ENCODE measurements at regions not wholly inside any gene's neighbourhood (a gene's known extent, or its start where the extent isn't known, plus 50 kb on each side); places are given as distances from the start of the nearest gene placed in this dataset.

- no peak for DNase-seq (ENCODE audit: extremely low read depth in 1 of 2, low read depth in 1 of 2)
These were observed 567.4 kb upstream of the ZFHX3 start for GRCh38 chr16:73615071-73615940.

GRCh38 chr16:73614131-73614530, 566.2 kb upstream of the ZFHX3 start:
- DNase-seq (ENCODE audit: extremely low read depth in 1 of 2, low read depth in 1 of 2) = no peak

DNA sequence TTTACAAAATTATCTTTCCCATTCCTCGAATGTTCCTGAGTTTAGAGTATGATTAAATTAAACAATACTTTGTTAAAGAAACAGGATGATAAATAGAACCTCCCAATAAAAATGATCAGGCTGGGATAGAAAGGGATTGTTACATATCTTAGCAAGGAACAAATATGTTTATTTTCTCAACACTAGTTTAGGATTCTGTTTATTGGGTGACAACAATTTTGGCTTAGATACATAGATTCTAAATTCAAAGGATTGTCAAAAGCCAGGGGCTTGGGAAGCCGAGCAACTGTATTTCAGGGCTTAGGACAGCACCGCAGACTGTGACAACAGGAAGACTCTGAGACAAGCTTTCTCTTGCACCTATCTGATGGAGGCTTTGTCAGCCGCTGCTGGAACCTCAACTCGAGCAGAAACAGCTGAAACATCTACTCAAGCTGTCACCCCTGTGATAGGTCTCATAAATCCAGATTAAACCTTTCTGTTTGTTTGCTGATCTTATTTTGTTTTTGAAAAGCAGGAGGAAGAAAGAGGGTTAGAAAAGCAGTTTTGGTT, 562.8 kb upstream of the ZFHX3 start:
- no peak for DNase-seq (ENCODE audit: extremely low read depth in 1 of 2, low read depth in 1 of 2)

GRCh38 chr16:73610160-73610559, 562.2 kb upstream of the ZFHX3 start:
- DNase-seq (ENCODE audit: extremely low read depth in 1 of 2, low read depth in 1 of 2) = no peak

DNA sequence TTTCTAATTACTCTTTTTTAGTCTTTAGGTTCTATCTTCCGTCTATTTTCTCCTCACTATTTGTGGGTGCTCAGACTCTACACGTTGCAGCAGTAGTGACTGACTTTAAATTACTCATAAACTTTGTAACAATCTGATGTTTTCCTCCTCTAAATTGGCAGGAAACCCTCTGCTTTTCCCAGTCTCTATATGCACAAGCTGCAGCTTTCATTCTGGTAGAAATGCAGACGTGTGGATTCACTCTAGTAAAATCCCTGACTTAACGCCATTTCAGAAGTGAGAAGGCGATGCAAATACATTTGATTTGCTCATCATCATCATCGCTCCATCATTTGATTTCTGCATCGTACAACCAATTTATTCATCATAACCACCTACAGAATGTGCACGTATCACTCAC, 561.0 kb upstream of the ZFHX3 start:
- no peak for DNase-seq (ENCODE audit: extremely low read depth in 1 of 2, low read depth in 1 of 2)

DNA sequence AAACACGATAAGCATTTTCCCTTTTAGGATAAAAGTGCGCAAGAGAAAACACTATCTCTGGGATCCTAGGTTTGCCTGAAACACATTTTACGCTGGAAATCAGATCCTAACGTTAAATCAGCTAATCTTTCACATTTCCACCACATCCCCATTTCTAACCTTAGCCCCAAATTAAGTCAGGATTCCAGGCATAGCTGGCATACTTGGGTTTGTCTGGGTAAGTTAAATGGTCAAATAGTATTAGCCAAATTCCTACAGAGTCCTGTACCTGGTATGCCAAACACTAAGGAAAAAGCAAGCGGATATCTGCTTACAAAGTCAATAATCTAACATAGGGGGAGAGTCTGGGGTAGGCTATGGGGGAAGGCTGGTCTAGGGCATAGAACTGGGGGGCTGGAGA, 557.4 kb upstream of the ZFHX3 start:
- no peak for DNase-seq (ENCODE audit: extremely low read depth in 1 of 2, low read depth in 1 of 2)

DNA sequence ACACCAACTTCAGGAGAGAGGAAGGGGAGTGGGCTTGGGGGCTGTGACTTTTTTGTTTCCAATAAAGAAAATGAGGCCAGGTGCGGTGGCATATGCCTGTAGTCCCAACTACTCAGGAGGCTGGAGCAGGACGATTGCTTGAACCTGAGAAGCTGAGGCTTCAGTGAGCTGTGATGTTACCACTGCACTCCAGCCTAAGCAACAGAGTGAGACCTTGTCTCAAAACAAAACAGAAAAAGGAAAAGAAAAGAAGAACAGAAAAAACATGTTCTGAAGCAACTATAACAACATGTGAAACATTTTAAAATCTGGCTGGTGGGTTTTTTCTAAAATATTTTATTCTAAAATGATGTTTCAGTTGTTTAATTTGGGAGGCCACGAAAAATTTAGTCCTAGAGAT, 554.0 kb upstream of the ZFHX3 start:
- DNase-seq (ENCODE audit: extremely low read depth in 1 of 2, low read depth in 1 of 2) = no peak

DNA sequence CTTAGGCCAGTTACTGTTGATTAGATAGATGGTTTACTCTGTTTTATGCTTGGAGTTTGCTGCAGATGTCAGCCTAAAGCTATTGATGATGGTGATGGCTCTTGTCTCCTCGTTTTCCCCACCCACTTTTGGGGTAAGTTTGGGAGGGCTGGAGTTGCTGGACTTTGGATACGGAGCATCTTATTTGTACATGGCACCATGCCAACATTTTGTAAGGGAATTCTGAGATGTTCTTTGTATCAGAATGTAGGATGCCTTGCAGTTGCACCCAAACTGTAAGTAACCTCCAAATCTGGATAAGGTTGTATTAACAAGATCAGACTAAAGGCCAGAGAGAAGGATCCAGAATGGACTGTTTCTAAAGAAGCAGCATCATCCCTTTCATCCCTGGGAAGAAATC, 551.9 kb upstream of the ZFHX3 start:
- no peak for DNase-seq (ENCODE audit: extremely low read depth in 1 of 2, low read depth in 1 of 2)

- DNase-seq (ENCODE audit: extremely low read depth in 1 of 2, low read depth in 1 of 2) = no peak
These were observed 551.4 kb upstream of the ZFHX3 start for GRCh38 chr16:73599351-73599750.

DNA sequence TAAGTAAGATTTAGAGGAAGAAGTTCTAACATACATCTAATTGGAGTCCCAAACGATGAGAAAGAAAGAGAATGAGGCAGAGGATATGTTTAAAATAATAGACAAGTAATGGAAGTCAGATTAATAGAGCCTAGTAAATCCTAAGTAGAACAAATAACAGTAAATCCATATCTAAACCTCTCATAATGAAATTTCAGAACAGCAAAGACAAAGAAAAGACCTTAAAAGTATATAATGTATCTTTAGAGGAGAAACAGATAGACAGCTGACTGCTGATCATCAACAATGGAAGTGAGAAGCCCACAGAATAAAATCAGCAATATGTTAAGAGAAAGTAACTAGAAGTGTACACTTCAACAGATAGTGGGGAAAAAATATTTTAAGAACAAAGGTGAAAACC, 536.2 kb upstream of the ZFHX3 start:
- no peak for DNase-seq (ENCODE audit: extremely low read depth in 1 of 2, low read depth in 1 of 2)

DNA sequence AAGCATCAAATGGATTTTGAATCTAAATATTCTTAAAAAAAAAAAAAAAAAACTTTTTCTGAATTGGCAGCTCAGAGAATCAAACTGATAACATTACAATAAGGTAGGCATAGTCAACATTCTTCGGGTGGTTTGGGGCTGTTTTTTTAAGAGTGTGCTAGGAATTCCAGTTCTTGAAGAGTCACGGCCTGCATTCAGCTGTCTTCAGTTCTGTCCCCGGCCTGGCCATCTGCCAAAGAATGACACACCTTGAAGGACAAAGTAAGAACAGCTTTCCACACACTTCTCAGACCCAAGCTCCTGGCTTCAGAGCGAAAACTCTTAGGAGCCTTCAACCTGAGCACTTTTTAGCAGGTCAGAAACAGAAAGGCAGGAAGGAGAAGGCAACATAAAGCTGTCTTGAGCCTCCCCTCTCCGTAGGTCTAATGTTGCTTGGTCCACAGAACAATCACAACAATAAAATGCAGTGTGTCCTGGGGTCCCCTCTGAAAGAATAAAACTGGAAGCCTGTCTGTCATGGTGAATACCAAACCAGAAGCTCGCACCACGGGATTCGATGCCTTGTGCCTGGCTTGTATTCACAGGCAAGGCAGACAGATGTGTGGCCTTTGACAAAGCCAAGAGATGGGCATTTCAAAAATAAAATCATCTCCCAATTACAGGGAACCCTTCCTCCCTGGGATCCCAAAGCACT, 524.4 kb upstream of the ZFHX3 start:
- no peak for DNase-seq (ENCODE audit: extremely low read depth in 1 of 2, low read depth in 1 of 2)

DNA sequence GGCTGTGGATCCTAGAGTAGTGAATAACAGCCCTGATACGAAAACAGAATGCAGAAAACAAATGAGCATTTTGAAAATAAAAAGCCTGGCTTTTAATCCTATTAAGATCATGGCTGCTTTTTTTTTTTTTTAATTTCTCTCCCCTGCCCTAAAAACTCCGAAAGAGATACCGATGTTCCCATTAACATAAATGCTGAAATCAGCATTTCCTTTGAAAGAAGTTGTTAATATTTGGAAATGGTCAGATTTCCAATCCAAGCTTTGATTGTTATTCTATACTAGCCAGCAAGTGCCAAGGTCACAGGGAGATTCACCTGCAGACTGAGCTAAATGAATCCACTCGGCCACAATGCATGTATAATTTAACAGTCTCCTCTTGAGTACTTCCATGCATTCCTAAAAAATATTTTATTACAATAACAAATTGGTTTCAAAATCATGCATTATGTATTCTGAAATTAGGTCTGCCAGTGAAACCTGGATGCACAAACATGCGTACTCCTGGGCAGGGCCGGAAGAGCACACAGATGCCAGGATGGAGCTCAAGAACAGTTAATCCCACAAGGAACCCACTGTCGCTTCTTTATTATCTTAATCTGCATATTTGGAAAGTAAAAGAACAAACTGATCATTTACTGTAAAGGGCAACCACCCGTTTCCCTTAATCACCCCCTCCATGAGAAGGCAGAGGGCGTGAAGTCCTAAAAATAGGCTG, 521.5 kb upstream of the ZFHX3 start:
- no peak for DNase-seq (ENCODE audit: extremely low read depth in 1 of 2, low read depth in 1 of 2)

GRCh38 chr16:73568769-73569168, 520.8 kb upstream of the ZFHX3 start:
- no peak for DNase-seq (ENCODE audit: extremely low read depth in 1 of 2, low read depth in 1 of 2)

- no peak for DNase-seq (ENCODE audit: extremely low read depth in 1 of 2, low read depth in 1 of 2)
These were observed 518.0 kb upstream of the ZFHX3 start for GRCh38 chr16:73565925-73566324.

- DNase-seq (ENCODE audit: extremely low read depth in 1 of 2, low read depth in 1 of 2) = no peak
These were observed 517.3 kb upstream of the ZFHX3 start for GRCh38 chr16:73565263-73565662.

DNA sequence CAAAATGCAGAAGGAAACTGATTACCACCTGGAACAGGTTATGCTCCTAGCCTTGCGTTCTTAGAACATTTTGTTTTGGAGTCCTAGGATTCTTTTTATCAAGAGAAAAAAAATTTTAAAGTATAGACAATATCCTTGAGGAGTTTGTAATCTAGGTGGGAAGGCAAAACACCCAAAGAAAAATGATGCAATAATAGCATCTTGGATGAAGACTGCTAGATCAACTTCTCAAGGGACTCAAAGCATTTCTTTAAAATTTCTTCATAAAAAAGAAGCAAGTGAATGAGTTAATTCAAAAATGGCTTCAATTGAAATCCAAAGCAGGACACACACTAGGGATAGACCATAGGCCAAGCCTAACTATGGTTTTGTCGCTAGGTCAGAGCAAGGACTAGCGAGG, 515.8 kb upstream of the ZFHX3 start:
- no peak for DNase-seq (ENCODE audit: extremely low read depth in 1 of 2, low read depth in 1 of 2)

- no peak for DNase-seq (ENCODE audit: extremely low read depth in 1 of 2, low read depth in 1 of 2)
These were observed 512.6 kb upstream of the ZFHX3 start for GRCh38 chr16:73560497-73560896.

- DNase-seq (ENCODE audit: extremely low read depth in 1 of 2, low read depth in 1 of 2) = no peak
These were observed 510.3 kb upstream of the ZFHX3 start for GRCh38 chr16:73558219-73558618.

DNA sequence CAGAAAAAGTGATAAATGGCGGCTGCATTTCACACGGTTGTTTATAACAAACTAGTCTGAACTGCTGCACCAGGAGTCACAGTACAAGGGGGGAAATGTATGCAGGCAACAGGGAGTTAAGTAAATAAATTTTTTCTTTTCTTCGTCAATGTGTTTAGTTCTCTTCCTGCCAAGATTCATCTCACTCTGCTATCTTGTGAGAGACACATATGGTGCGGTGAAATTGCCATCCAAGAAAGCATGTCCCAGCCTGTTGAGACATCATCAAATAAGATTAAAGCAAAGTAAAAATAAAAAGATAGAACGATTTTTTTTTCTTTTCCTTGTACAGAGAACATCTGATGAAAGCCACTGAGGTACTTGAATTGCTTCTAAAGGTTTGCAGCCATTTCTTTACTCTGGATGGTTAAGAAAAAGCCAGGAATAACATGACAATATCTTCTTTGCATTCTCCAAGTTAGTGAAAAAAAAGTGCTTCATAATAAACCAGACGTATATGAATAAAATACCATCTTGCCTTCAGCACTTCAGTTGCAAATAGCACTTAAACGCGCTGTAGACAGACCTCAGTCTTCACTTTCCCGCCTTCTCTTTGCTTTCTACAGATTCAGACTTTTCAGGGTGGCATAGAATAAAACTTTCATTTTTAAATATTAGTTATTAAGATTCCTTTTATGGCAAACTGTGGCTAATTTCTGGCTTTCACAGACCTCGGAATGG, 506.2 kb upstream of the ZFHX3 start:
- no peak for DNase-seq (ENCODE audit: extremely low read depth in 1 of 2, low read depth in 1 of 2)

DNA sequence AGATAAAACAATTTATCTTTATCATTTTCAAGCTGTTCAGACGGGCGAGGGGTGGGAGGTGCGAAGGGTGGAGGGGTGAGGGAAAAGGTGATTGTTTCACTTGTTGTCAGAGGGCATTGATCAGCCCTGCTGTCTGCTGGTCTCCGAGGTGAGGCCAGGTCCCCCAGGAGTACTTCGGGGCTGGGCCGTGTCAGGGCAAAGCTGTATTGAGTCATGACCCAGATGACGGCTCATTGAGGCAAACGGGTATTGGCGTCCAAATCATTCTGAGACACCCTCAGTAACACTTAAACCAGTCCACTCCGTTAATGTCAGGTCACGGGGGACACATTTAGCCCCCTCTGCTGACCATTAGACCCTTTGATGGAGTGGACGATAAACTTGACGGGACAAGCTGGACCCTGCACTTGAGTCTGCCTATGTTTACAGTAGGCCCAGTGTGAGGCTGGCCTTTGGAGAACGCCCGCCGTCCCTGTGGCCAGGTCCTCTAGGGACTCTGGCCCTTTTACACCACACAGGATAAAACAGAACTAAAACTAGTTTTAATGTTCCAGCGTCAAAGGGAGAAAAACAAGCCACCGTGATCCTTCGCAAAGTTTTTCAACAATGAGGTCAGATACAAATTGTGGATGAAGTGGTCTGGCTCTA, 502.2 kb upstream of the ZFHX3 start:
- DNase-seq (ENCODE audit: extremely low read depth in 1 of 2, low read depth in 1 of 2) = no peak
